Smooth muscle cell (in vitro differentiated cells): ENCODE measurements at regions not wholly inside any gene's neighbourhood (a gene's known extent, or its start where the extent isn't known, plus 50 kb on each side); places are given as distances from the start of the nearest gene placed in this dataset.

Experiments used
- DNase-seq: peaks from one replicate; lab custom pipeline; 2025; ENCODE audit not compliant: unreplicated experiment; lab: John Stamatoyannopoulos, UW
- H2AFZ ChIP-seq: fragments of 200-600 bp; sonication (generic); 2 replicates; pipeline ENCODE4 v1.6.0; 2016; ENCODE audit warnings: antibody characterized with exemption, low read depth, mild to moderate bottlenecking
- H3F3A ChIP-seq: fragments of 200-600 bp; sonication (generic); 2 replicates; pipeline ENCODE4 v1.6.0; 2017; ENCODE audit warnings: antibody characterized with exemption, low read depth
- H3K27ac ChIP-seq: fragments of 200-600 bp; sonication (generic); 2 replicates; pipeline ENCODE4 v1.5.1; 2016; ENCODE audit warnings: low read depth, mild to moderate bottlenecking
- H3K27me3 ChIP-seq: fragments of 200-600 bp; sonication (generic); 2 replicates; pipeline ENCODE4 v1.6.1; 2016; ENCODE audit warnings: low read depth, mild to moderate bottlenecking
- H3K36me3 ChIP-seq: fragments of 200-600 bp; sonication (generic); 2 replicates; pipeline ENCODE4 v1.5.1; 2016; ENCODE audit warnings: low read depth
- H3K4me1 ChIP-seq: fragments of 200-600 bp; sonication (generic); 2 replicates; pipeline ENCODE4 v1.5.1; 2016; ENCODE audit warnings: low read depth
- H3K4me2 ChIP-seq: fragments of 200-600 bp; sonication (generic); 2 replicates; pipeline ENCODE4 v1.6.0; 2016; ENCODE audit warnings: mild to moderate bottlenecking
- H3K4me3 ChIP-seq: fragments of 200-600 bp; sonication (generic); 2 replicates; pipeline ENCODE4 v1.5.1; 2016; ENCODE audit warnings: mild to moderate bottlenecking
- H3K79me2 ChIP-seq: fragments of 200-600 bp; sonication (generic); 2 replicates; pipeline ENCODE4 v1.6.0; 2016; ENCODE audit warnings: low read depth, mild to moderate bottlenecking
- H3K9ac ChIP-seq: fragments of 200-600 bp; sonication (generic); 2 replicates; pipeline ENCODE4 v1.6.0; 2016; ENCODE audit warnings: low read depth
- H3K9me3 ChIP-seq: fragments of 200-600 bp; sonication (generic); replicated peaks from 2 replicates; pipeline ENCODE4 v1.5.1; 2016; ENCODE audit warnings: low read depth
- H4K20me1 ChIP-seq: fragments of 200-600 bp; sonication (generic); 2 replicates; pipeline ENCODE4 v1.6.0; 2016; ENCODE audit warnings: low read depth
- CTCF ChIP-seq: fragments of 200-600 bp; sonication (generic); IDR thresholded peaks from 2 replicates; pipeline ENCODE4 v1.5.1; 2017; ENCODE audit warnings: borderline replicate concordance, mild to moderate bottlenecking, antibody characterized with exemption; ENCODE audit not compliant: insufficient read depth, poor library complexity, severe bottlenecking
- WGBS: methylation state at CpG from one replicate; pipeline ENCODE4 v1.1.7; 2016; ENCODE audit warnings: low lambda C conversion rate; 5-methylcytosine and 5-hydroxymethylcytosine counted together

- H3K9me3 ChIP-seq, result no peaks in the 10 kb centered on the region
- 93% methylated on average over 5 of the region's 5 CpGs for WGBS
- H3K4me1 ChIP-seq, result peaks cover 9% of the 10 kb centered on the region
- no peak overlapping the region for H2AFZ ChIP-seq
- H3K27ac ChIP-seq, result no peak overlapping the region
- no peaks in the 10 kb centered on the region for H3K36me3 ChIP-seq
- no peak for TF ChIP-seq CTCF
- H3K9ac ChIP-seq, result no peak overlapping the region
- no peaks in the 10 kb centered on the region for H3K79me2 ChIP-seq
- no peaks in the 10 kb centered on the region for H3K27me3 ChIP-seq
- DNase-seq, result no peak
- H3F3A ChIP-seq, result no peaks in the 10 kb centered on the region
- H4K20me1 ChIP-seq, result no peaks in the 10 kb centered on the region
- no peak overlapping the region for H3K4me3 ChIP-seq
- no peak overlapping the region for H3K4me2 ChIP-seq
Observed at GRCh38 chr4:24416293-24416692, 168.1 kb downstream of the DHX15 start.

GRCh38 chr4:24413311-24413784, 171.0 kb downstream of the DHX15 start:
- Histone ChIP-seq H3F3A (no peaks in the 10 kb centered on the region), H3K79me2 (no peaks in the 10 kb centered on the region), H4K20me1 (no peaks in the 10 kb centered on the region), H3K4me3 (no peak overlapping the region), H3K27me3 (no peaks in the 10 kb centered on the region), H3K4me2 (no peak overlapping the region), H2AFZ (peak overlapping the region; percentile 13), H3K27ac (no peak overlapping the region), H3K9ac (no peak overlapping the region), H3K36me3 (no peaks in the 10 kb centered on the region), H3K4me1 (peaks cover 7% of the 10 kb centered on the region), H3K9me3 (no peaks in the 10 kb centered on the region)
- 32% methylated on average over 8 of the region's 8 CpGs for WGBS
- no peak for DNase-seq
- TF ChIP-seq CTCF, result no peak

GRCh38 chr4:24411806-24412205, 172.5 kb downstream of the DHX15 start:
- H3K9ac ChIP-seq, result no peak overlapping the region
- no peak overlapping the region for H2AFZ ChIP-seq
- no peaks in the 10 kb centered on the region for H4K20me1 ChIP-seq
- 91% methylated on average over 2 of the region's 2 CpGs for WGBS
- no peak overlapping the region for H3K27ac ChIP-seq
- TF ChIP-seq CTCF, result no peak
- H3F3A ChIP-seq, result no peaks in the 10 kb centered on the region
- no peak for DNase-seq
- H3K4me2 ChIP-seq, result no peak overlapping the region
- no peaks in the 10 kb centered on the region for H3K27me3 ChIP-seq
- H3K4me3 ChIP-seq, result no peak overlapping the region
- H3K36me3 ChIP-seq, result no peaks in the 10 kb centered on the region
- H3K9me3 ChIP-seq, result no peaks in the 10 kb centered on the region
- peaks cover 5% of the 10 kb centered on the region for H3K4me1 ChIP-seq
- no peaks in the 10 kb centered on the region for H3K79me2 ChIP-seq

- Histone ChIP-seq H2AFZ (no peak overlapping the region), H3K36me3 (no peaks in the 10 kb centered on the region), H3K4me2 (no peak overlapping the region), H4K20me1 (no peaks in the 10 kb centered on the region), H3K27me3 (no peaks in the 10 kb centered on the region), H3K79me2 (no peaks in the 10 kb centered on the region), H3K4me3 (no peak overlapping the region), H3K27ac (no peak overlapping the region), H3K9me3 (no peaks in the 10 kb centered on the region), H3F3A (no peaks in the 10 kb centered on the region), H3K4me1 (peaks cover 5% of the 10 kb centered on the region), H3K9ac (no peak overlapping the region)
- WGBS, result 92% methylated on average over 2 of the region's 2 CpGs
- no peak for DNase-seq
- no peak for TF ChIP-seq CTCF
Observed at GRCh38 chr4:24411299-24411698, 173.1 kb downstream of the DHX15 start.
